Fibroblast of pulmonary artery (primary cell): ENCODE measurements at regions not wholly inside any gene's neighbourhood (a gene's known extent, or its start where the extent isn't known, plus 50 kb on each side); places are given as distances from the start of the nearest gene placed in this dataset.

ENCODE experiments used
- DNase-seq: peaks from one replicate; pipeline ENCODE4 v3.0.0-alpha.2; 2010; ENCODE audit warnings: low read depth
- H3K4me3 ChIP-seq: replicated peaks from 2 replicates; pipeline ENCODE4 v1.5.1; 2011; ENCODE audit warnings: low read depth, mild to moderate bottlenecking, control low read depth, low read length, moderate library complexity
- TF ChIP-seq, protein P1 (sequence below): IDR thresholded peaks from 2 replicates; pipeline ENCODE4 v1.5.1; 2011; ENCODE audit warnings: mild to moderate bottlenecking, control low read depth, low read length, inconsistent platforms; ENCODE audit errors: missing control alignments

DNA sequence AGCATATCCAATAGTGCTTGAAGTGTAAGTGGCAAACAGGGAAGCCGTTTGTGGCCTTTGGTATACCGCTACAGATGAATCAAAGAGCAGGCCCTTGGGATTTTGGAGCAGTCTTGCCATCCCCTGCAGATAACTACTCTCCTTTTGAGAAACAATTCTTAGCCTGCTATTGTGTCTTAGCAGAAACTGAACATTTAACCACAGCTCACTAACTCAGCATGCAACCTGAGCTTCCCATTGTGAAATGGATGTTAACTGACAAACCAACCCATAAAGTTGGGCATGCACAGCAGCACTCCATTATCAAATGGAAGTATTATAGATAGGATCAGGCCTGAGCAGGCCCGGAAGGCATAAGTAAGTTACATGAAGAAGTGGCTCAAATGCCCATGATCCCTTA is 315.3 kb upstream of the PTGER4 start:
- no peak overlapping the region for H3K4me3 ChIP-seq
- TF ChIP-seq, protein P1, sequence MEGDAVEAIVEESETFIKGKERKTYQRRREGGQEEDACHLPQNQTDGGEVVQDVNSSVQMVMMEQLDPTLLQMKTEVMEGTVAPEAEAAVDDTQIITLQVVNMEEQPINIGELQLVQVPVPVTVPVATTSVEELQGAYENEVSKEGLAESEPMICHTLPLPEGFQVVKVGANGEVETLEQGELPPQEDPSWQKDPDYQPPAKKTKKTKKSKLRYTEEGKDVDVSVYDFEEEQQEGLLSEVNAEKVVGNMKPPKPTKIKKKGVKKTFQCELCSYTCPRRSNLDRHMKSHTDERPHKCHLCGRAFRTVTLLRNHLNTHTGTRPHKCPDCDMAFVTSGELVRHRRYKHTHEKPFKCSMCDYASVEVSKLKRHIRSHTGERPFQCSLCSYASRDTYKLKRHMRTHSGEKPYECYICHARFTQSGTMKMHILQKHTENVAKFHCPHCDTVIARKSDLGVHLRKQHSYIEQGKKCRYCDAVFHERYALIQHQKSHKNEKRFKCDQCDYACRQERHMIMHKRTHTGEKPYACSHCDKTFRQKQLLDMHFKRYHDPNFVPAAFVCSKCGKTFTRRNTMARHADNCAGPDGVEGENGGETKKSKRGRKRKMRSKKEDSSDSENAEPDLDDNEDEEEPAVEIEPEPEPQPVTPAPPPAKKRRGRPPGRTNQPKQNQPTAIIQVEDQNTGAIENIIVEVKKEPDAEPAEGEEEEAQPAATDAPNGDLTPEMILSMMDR: no peak
- DNase-seq: no peak

DNA sequence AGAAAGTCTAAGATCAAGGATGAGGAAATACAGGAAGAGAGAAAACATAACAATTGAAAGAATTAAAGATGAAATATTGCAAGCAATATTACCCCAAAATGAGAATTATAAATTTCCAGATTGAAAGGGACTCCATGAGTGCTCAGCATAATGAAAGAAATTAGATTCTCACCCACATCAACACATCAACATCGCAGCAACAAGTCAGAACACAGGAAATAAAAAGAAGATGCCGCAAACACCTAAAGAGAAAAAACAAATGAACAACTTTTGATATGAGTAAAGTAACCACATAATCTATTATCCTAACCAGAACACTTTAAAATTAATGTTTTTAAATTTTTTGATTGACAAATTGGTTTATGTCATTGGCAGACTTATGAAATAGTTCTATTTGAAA is 318.3 kb upstream of the PTGER4 start:
- no peak for DNase-seq
- no peak overlapping the region for H3K4me3 ChIP-seq
- TF ChIP-seq, protein P1: no peak

DNA sequence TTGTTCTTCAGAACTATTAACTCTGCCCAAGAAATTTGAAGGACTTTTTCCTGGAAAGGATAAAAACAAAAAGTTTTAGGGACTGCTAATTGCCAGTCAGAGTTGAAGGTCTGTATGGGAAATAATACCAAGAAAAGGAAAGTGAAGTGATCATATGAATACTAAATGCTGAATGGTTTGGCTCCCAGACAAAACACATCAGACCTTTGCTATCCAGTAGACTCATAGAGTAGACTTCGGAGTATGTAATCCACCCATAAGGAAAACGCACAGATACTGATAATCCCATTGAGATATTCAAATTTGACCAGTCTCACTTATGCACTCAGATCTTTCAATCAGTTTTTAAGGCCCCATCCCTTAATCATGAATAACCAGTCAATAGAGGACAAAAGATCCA is 319.0 kb upstream of the PTGER4 start:
- TF ChIP-seq, protein P1: no peak
- no peak for DNase-seq
- H3K4me3 ChIP-seq: no peak overlapping the region

DNA sequence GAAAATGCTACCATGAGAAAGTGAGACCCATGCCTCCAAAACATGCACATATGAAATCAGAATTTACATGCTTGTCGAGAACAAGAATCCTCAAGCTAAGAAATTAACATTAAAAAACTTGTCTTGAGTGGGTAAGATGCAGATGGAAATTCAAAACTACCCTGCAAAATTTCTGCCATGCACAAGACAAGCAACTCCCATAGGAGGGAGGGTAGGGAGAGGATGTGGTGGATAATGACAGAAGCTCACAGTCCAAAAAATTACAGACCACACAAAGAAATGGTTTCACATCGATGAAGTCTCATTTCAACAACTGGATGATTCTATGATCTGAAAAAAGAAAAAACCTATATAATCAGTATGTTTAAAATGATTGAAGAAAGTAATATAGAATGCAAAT is 319.9 kb upstream of the PTGER4 start:
- TF ChIP-seq, protein P1: no peak
- no peak for DNase-seq
- H3K4me3 ChIP-seq: no peak overlapping the region

DNA sequence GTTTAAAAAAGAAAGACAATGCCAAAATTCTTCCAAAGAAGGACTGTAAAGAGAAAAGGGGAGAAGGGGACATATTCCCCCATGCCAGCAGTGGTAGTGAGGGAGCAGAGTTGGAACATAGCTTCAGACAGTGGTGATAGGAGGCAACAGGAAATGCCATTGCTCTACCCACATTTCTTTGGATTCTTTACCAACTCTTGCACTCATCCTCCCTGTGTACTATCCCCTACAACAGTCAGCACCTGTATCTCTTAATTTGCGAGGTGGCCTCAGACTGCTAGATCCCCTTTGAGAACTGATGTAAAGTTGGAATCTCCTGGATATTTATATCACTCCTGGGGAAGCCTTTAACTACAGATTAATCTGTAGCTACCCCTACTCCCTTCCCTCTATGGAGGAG is 320.6 kb upstream of the PTGER4 start:
- H3K4me3 ChIP-seq: no peak overlapping the region

DNA sequence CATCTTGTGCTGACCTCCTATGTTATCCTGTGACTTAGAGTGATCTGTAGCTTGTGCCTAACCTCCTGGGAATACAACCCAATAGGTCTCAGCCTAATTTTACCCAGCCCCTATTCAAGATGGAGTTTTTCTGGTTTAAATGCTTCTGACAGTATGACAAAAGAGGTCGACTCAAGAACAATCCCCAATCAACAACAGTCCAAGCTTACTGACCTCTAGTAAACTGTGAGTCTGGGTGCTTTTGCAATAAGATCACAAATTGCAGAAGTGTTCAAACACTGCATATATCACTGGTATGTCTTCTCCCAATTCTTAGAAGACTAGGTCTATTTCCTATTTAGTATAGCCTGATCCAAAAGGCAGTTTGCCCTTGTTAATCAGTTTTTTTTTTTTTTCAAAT is 323.5 kb upstream of the PTGER4 start:
- TF ChIP-seq, protein P1: no peak
- no peak for DNase-seq
- no peak overlapping the region for H3K4me3 ChIP-seq

More for the DNA sequence above, 320.6 kb upstream of the PTGER4 start:
- TF ChIP-seq, protein P1: no peak
- no peak for DNase-seq

DNA sequence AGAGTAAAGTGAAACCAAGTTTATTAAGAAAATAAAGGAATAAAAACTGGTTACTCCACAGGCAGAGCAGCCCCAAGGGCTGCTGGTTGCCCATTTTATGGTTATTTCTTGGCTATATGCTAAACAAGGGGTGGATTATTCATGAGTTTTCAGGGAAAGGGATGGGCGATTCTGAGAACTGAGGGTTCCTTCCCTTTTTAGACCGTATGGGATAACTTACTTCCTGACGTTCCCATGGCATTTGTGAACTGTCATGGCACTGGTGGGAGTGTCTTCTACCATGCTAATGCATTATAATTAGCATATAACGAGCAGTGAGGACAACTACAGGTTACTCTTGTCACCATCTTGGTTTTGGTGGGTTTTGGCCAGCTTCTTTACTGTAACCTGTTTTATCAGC is 323.9 kb upstream of the PTGER4 start:
- TF ChIP-seq, protein P1: no peak
- no peak overlapping the region for H3K4me3 ChIP-seq
- DNase-seq: no peak
